ENCODE measurements at regions not wholly inside any gene's neighbourhood (a gene's known extent, or its start where the extent isn't known, plus 50 kb on each side); places are given as distances from the start of the nearest gene placed in this dataset.

- intact Hi-C loops (cut with micrococcal nuclease) = no loop called here
- no peaks in the 10 kb centered on the region for H4K20me1 ChIP-seq (ENCODE audit: insufficient read depth)
- no peak overlapping the region for H3K4me3 ChIP-seq (replicated peaks in 1 of 2; ENCODE audit: low read depth in 1 of 2, low read length in 2 of 2)
- POLR2A ChIA-PET = no interaction called here
- no peaks in the 10 kb centered on the region for H3K9me3 ChIP-seq (ENCODE audit: control insufficient read depth in 1 of 2, insufficient read depth in 1 of 2, low read depth in 1 of 2, low read length in 2 of 2)
- DNase-seq (ENCODE audit: low read depth, low spot score) (no peak), ATAC-seq (no peak)
- H3K36me3 ChIP-seq (ENCODE audit: control insufficient read depth in 1 of 2, insufficient read depth in 2 of 2, low read length in 2 of 2) = no peaks in the 10 kb centered on the region
- H3K9me2 ChIP-seq (ENCODE audit: insufficient read depth) = no peaks in the 10 kb centered on the region
- CTCF ChIA-PET = interaction anchor here (1.7 kb wide), 1 partner anchor 12 kb away, joined by 3 read pairs; no protein-coding TSS in a partner anchor
- RAD21 ChIA-PET (ENCODE audit: low non-redundant PET in 1 of 2, low total read pairs in 2 of 2, uncharacterized antibody in 2 of 2, unreplicated experiment in 2 of 2) = no interaction called here
- BruUV-seq (replicated peaks) = no TSS peak
- H2AFZ ChIP-seq (ENCODE audit: low read depth, low read length, poor library complexity, severe bottlenecking) = no peak overlapping the region
- no peaks in the 10 kb centered on the region for H3K27me3 ChIP-seq (ENCODE audit: insufficient read depth, low read length)
- H3K79me2 ChIP-seq (ENCODE audit: insufficient read depth, low read length) = no peaks in the 10 kb centered on the region
- H3K27ac ChIP-seq (ENCODE audit: low read depth, low read length) = no peak overlapping the region
- no peak overlapping the region for H3K9ac ChIP-seq (ENCODE audit: low read length)
- no peak overlapping the region for H3K4me2 ChIP-seq (ENCODE audit: low read length)
- no peaks in the 10 kb centered on the region for H3K4me1 ChIP-seq (ENCODE audit: control insufficient read depth in 1 of 2, insufficient read depth in 2 of 2, low read length in 2 of 2)
- no peak for TF ChIP-seq SP1 (IDR thresholded peaks at IDR 0.05; ENCODE audit: low read depth)
- no peak for TF ChIP-seq EZH2phosphoT487 (IDR thresholded peaks at IDR 0.05; ENCODE audit: borderline replicate concordance)
- no peak for TF ChIP-seq YY1 (IDR thresholded peaks at IDR 0.05; ENCODE audit: extremely low read depth, insufficient replicate concordance, low read depth, low read length)
- no peak for TF ChIP-seq ZFX (IDR thresholded peaks at IDR 0.05)
- no peak for TF ChIP-seq ATF3 (IDR thresholded peaks at IDR 0.05)
- no peak for TF ChIP-seq ZNF274 (IDR thresholded peaks at IDR 0.05; ENCODE audit: low read depth, low read length)
- no peak for TF ChIP-seq CEBPB (IDR thresholded peaks at IDR 0.05; ENCODE audit: low read depth)
- no peak for TF ChIP-seq MAX (IDR thresholded peaks at IDR 0.05)
- TF ChIP-seq POLR2AphosphoS5 (IDR thresholded peaks at IDR 0.05; ENCODE audit: low read depth, low read length) = no peak
- TF ChIP-seq CBX3 (IDR thresholded peaks at IDR 0.05; ENCODE audit: low read depth) = no peak
- TF ChIP-seq EZH2 (IDR thresholded peaks at IDR 0.05) = no peak
- no peak for TF ChIP-seq SIN3A (IDR thresholded peaks at IDR 0.05; ENCODE audit: low read depth)
- no peak for TF ChIP-seq ELF1 (IDR thresholded peaks at IDR 0.05; ENCODE audit: borderline replicate concordance, low read depth)
Measured at GRCh38 chr6:126432564-126432963, 92.6 kb downstream of the CENPW start.

GRCh38 chr6:126433927-126434326 is 94.0 kb downstream of the CENPW start:
- Histone ChIP-seq H3K9me2 (ENCODE audit: insufficient read depth) (no peaks in the 10 kb centered on the region), H2AFZ (ENCODE audit: low read depth, low read length, poor library complexity, severe bottlenecking) (no peak overlapping the region), H3K27me3 (ENCODE audit: insufficient read depth, low read length) (no peaks in the 10 kb centered on the region), H3K9ac (ENCODE audit: low read length) (no peak overlapping the region), H3K4me1 (ENCODE audit: control insufficient read depth in 1 of 2, insufficient read depth in 2 of 2, low read length in 2 of 2) (no peaks in the 10 kb centered on the region), H3K27ac (ENCODE audit: low read depth, low read length) (no peak overlapping the region), H3K36me3 (ENCODE audit: control insufficient read depth in 1 of 2, insufficient read depth in 2 of 2, low read length in 2 of 2) (no peaks in the 10 kb centered on the region), H4K20me1 (ENCODE audit: insufficient read depth) (no peaks in the 10 kb centered on the region), H3K4me2 (ENCODE audit: low read length) (no peak overlapping the region), H3K79me2 (ENCODE audit: insufficient read depth, low read length) (no peaks in the 10 kb centered on the region), H3K9me3 (ENCODE audit: control insufficient read depth in 1 of 2, insufficient read depth in 1 of 2, low read depth in 1 of 2, low read length in 2 of 2) (no peaks in the 10 kb centered on the region), H3K4me3 (replicated peaks in 1 of 2; ENCODE audit: low read depth in 1 of 2, low read length in 2 of 2) (no peak overlapping the region)
- ATAC-seq (no peak), DNase-seq (ENCODE audit: low read depth, low spot score) (no peak)
- intact Hi-C loops (cut with micrococcal nuclease) = no loop called here
- ChIA-PET CTCF (no interaction called here), POLR2A (no interaction called here), RAD21 (ENCODE audit: low non-redundant PET in 1 of 2, low total read pairs in 2 of 2, uncharacterized antibody in 2 of 2, unreplicated experiment in 2 of 2) (no interaction called here)
- BruUV-seq (replicated peaks) = no TSS peak
- no peak for TF ChIP-seq ZFX (IDR thresholded peaks at IDR 0.05)
- TF ChIP-seq EGR1 (IDR thresholded peaks at IDR 0.05; ENCODE audit: low read depth) = no peak
- no peak for TF ChIP-seq POLR2A (IDR thresholded peaks at IDR 0.05; ENCODE audit: borderline replicate concordance, extremely low read depth, insufficient read depth, insufficient read length)
- TF ChIP-seq ATF3 (IDR thresholded peaks at IDR 0.05) = no peak
- no peak for TF ChIP-seq ZBTB33 (IDR thresholded peaks at IDR 0.05; ENCODE audit: extremely low read depth, insufficient replicate concordance, low read length)
- no peak for TF ChIP-seq EZH2phosphoT487 (IDR thresholded peaks at IDR 0.05; ENCODE audit: borderline replicate concordance)
- no peak for TF ChIP-seq CTCF (IDR thresholded peaks at IDR 0.05 in 2 of 3, conservative IDR thresholded peaks at IDR 0.05 in 1 of 3; ENCODE audit: borderline replicate concordance in 1 of 3, insufficient read depth in 1 of 3, low read depth in 2 of 3, low read length in 2 of 3)
- no peak for TF ChIP-seq JUND (IDR thresholded peaks at IDR 0.05)
- no peak for TF ChIP-seq SRF (IDR thresholded peaks at IDR 0.05; ENCODE audit: low read depth)
- TF ChIP-seq ELF1 (IDR thresholded peaks at IDR 0.05; ENCODE audit: borderline replicate concordance, low read depth) = no peak
